Heart left ventricle (tissue), 13 donors: ENCODE measurements at regions not wholly inside any gene's neighbourhood (a gene's known extent, or its start where the extent isn't known, plus 50 kb on each side); places are given as distances from the start of the nearest gene placed in this dataset.

Experiments
- POLR2A ChIP-seq, 2 donors: fragments of 450-650 bp; IDR thresholded peaks; one replicate each; pipeline ENCODE4 v1.6.1; 2017; ENCODE audit warnings: antibody characterized with exemption in 2 of 2, mild to moderate bottlenecking in 2 of 2, moderate library complexity in 2 of 2
- TF ChIP-seq, protein P1 (sequence below), 12 donors: fragments of 200-600 bp; sonication (generic) in 4 of 12; IDR thresholded peaks; one replicate each; pipeline versions ENCODE4 v1.5.0 to v1.8.0; 2018 to 2022; ENCODE audit warnings: antibody characterized with exemption in 12 of 12, mild to moderate bottlenecking in 5 of 12
- donor health status: ischemic (EF 13 %, LVEDD 7.1; RV severe dilation, severe dysfunction).
- donor health status: DM: no; HTN: yes; CAD: no.
- donor health status: DM: no; HTN: no; CAD: no.
- donor health status: ischemic (EF 25% LVEDD 6.9; RV normal size, moderate dysfunction).
- donor health status: ischemic (EF 25% LVEDD 5.7; RV mildly dilated, moderate dysfunction).
- donor health status: ischemic (EF 35%, LVEDD 5.7; RV mildly dilated, moderate dysfunction).
- donor health status: nonischemic (EF 11% LVEDD 7.7; RV severe dilation, severe dysfunction).
- donor health status: DM: yes; HTN: yes; CAD: no.
- donor health status: PGD.
- donor health status: ischemic (EF 29% LVEDD 5.4; RV normal size, mild dysfunction).
- donor health status: nonischemic (EF 23%, LVEDD 6.1; RV moderate dilation, normal function).

DNA sequence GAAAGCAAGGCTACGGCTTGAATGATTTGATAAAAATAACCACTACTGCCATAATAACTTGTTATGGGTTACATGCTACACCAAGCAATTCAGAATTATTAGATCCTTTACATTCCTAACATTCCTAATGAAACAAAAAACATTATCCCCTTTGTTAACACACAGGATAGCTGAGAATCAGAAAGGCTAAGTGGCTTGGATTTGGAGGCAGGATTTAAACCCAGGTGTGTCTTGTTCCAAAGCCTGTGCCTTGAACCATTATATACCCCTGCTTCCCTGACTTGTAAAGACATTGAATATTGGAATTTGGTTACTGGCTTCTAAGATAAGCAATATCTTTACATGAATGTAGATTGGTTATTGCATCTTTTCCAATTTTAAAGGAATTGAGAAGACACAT lies 417.1 kb upstream of the GOLIM4 start:
- no peak for TF ChIP-seq POLR2A (IDR thresholded peaks at IDR 0.05)
- TF ChIP-seq, protein P1, sequence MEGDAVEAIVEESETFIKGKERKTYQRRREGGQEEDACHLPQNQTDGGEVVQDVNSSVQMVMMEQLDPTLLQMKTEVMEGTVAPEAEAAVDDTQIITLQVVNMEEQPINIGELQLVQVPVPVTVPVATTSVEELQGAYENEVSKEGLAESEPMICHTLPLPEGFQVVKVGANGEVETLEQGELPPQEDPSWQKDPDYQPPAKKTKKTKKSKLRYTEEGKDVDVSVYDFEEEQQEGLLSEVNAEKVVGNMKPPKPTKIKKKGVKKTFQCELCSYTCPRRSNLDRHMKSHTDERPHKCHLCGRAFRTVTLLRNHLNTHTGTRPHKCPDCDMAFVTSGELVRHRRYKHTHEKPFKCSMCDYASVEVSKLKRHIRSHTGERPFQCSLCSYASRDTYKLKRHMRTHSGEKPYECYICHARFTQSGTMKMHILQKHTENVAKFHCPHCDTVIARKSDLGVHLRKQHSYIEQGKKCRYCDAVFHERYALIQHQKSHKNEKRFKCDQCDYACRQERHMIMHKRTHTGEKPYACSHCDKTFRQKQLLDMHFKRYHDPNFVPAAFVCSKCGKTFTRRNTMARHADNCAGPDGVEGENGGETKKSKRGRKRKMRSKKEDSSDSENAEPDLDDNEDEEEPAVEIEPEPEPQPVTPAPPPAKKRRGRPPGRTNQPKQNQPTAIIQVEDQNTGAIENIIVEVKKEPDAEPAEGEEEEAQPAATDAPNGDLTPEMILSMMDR (IDR thresholded peaks at IDR 0.05) = no peak
